Stimulated activated CD4-positive, alpha-beta T cell treated with anti-CD3 and anti-CD28 coated beads, Interleukin-15, amount 100 ng/mL, for 48 hours (primary cell): ENCODE measurements at regions not wholly inside any gene's neighbourhood (a gene's known extent, or its start where the extent isn't known, plus 50 kb on each side); places are given as distances from the start of the nearest gene placed in this dataset.

Experiments used
- DNase-seq, 2 donors: peaks; one replicate each; pipeline ENCODE4 v3.0.0-alpha.2; 2020; ENCODE audit warnings: low read depth in 2 of 2

DNA sequence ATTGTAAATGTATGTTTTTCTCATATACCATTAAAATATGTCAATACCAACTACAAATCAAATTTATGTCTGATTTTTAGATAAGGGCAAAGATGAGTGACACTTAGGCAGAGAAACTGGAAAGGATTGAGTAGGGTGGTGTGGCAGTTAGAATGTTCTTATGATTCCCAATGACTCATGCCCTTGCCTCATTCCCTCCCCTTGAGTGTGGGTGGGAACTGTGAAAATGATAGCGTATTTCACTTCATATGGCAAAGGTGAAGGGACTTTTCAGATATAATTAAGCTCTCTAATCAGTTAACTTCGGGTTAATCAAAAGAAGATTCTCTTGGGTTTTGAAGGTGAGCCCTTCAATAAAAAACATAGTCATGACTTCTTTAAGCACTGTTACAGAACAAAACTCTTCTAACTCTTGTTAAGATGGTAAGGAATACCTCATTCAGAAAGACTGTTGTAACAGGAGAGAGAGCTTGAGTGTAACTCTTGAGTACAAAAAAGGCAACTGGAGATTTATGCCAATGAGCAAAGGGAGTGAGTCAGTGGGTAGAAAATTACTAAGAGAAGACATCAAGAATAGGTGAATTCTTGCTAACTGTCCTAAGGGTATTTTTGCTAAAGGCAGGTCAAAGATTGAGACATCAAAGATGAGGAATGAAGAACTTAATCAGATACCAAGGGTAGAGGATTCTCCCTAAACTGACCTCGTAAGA lies 329.5 kb downstream of the KCTD8 start:
- DNase-seq, result no peak

- no peak for DNase-seq
Measured at GRCh38 chr4:44120646-44121045, 328.0 kb downstream of the KCTD8 start.

DNA sequence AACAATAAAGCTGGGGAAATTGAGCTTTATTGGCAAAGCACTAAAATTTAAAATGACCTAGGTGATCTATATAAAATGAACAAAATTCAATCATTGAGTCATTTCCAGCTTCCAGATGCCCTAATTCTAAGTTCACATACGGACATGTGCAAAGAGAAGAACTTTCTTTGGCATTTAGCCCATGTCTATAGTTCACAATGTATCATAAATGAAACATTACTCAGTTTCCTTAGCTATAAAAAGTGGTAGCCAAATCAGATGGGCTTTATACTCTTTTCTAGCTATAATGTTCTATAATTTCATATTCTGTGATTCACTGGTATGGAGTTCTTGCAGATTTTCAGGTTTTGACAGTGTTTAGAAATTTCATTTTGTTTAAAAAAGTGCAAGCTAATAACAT lies 327.4 kb downstream of the KCTD8 start:
- no peak for DNase-seq
